HUES6 (cell line): ENCODE measurements at regions not wholly inside any gene's neighbourhood (a gene's known extent, or its start where the extent isn't known, plus 50 kb on each side); places are given as distances from the start of the nearest gene placed in this dataset.
"Not testable (repeated sequence)": the region's sequence is repeated elsewhere in the genome, so short reads cannot be mapped to it uniquely, and the experiment has no call there.

Experiments used
- H3K27ac ChIP-seq: 2 replicates; pipeline ENCODE4 v1.7.0; 2013; ENCODE audit warnings: low read depth, mild to moderate bottlenecking, low read length, inconsistent platforms
- H3K27me3 ChIP-seq: 2 replicates; pipeline ENCODE4 v1.6.1; 2013; ENCODE audit warnings: low read length; ENCODE audit not compliant: control insufficient read depth, insufficient read depth
- H3K36me3 ChIP-seq: 2 replicates; pipeline ENCODE4 v1.6.1; 2013; ENCODE audit warnings: low read length; ENCODE audit not compliant: control insufficient read depth, insufficient read depth
- H3K4me1 ChIP-seq: 2 replicates; pipeline ENCODE4 v1.6.1; 2013; ENCODE audit warnings: low read length; ENCODE audit not compliant: control insufficient read depth, insufficient read depth
- H3K4me3 ChIP-seq: 2 replicates; pipeline ENCODE4 v1.5.1; 2013; ENCODE audit warnings: low read depth, low read length
- H3K9ac ChIP-seq: one replicate; pipeline ENCODE4 v1.6.1; 2013; ENCODE audit warnings: mild to moderate bottlenecking, low read length
- H3K9me3 ChIP-seq: 2 replicates; pipeline ENCODE4 v1.6.1; 2013; ENCODE audit warnings: low read depth, low read length; ENCODE audit not compliant: control insufficient read depth, insufficient read depth

DNA sequence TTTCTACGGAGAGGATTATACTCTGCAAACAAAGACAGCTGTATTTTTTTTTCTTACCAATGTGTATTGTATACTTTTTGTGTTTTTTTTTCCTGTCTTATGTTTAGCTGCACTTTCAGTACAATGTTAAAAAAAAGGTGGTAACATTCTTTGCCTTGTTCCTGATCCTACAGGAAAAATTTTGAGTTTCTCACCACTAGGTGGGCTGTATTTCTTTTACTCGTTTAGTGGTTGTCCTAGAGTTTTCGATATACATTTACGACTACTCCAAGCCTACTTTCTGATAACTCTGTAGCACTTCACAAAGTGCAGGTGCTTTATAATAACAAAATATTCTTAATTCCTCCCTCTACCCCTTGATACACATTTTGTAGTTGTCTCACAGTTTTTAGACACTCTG lies 652.2 kb downstream of the UQCRFS1 start:
- Histone ChIP-seq H3K4me1 (no peaks in the 10 kb centered on the region), H3K27me3 (no peaks in the 10 kb centered on the region), H3K36me3 (no peaks in the 10 kb centered on the region)

GRCh38 chr19:28558783-28559182 lies 654.2 kb downstream of the UQCRFS1 start:
- Histone ChIP-seq H3K4me1 (no peaks in the 10 kb centered on the region), H3K4me3 (no peak overlapping the region), H3K36me3 (no peaks in the 10 kb centered on the region), H3K27me3 (no peaks in the 10 kb centered on the region), H3K27ac (no peak overlapping the region), H3K9ac (no peak overlapping the region), H3K9me3 (0 out of 2 replicates have a peak, but pooled peaks cover 7% of the 10 kb centered on the region)

More for the DNA sequence above, 652.2 kb downstream of the UQCRFS1 start:
- Histone ChIP-seq H3K27ac (no peak overlapping the region), H3K9ac (no peak overlapping the region), H3K9me3 (0 out of 2 replicates have a peak, but pooled peaks cover 7% of the 10 kb centered on the region), H3K4me3 (no peak overlapping the region)

- H3K27ac ChIP-seq: no peak overlapping the region
- H3K4me3 ChIP-seq: no peak overlapping the region
- no peaks in the 10 kb centered on the region for H3K27me3 ChIP-seq
- no peaks in the 10 kb centered on the region for H3K36me3 ChIP-seq
- no peak overlapping the region for H3K9ac ChIP-seq
- H3K4me1 ChIP-seq: no peaks in the 10 kb centered on the region
- no peaks in the 10 kb centered on the region for H3K9me3 ChIP-seq
Observed at GRCh38 chr19:28556371-28556770, 656.6 kb downstream of the UQCRFS1 start.

GRCh38 chr19:28555317-28555716 lies 657.6 kb downstream of the UQCRFS1 start:
- H3K4me1 ChIP-seq: no peaks in the 10 kb centered on the region
- no peak overlapping the region for H3K9ac ChIP-seq
- no peaks in the 10 kb centered on the region for H3K36me3 ChIP-seq
- no peaks in the 10 kb centered on the region for H3K27me3 ChIP-seq
- H3K27ac ChIP-seq: no peak overlapping the region
- no peak overlapping the region for H3K4me3 ChIP-seq
- H3K9me3 ChIP-seq: no peaks in the 10 kb centered on the region

- H3K27ac ChIP-seq: no peak overlapping the region
- H3K4me3 ChIP-seq: no peak overlapping the region
- no peaks in the 10 kb centered on the region for H3K36me3 ChIP-seq
- no peaks in the 10 kb centered on the region for H3K9me3 ChIP-seq
- H3K27me3 ChIP-seq: no peaks in the 10 kb centered on the region
- no peaks in the 10 kb centered on the region for H3K4me1 ChIP-seq
- H3K9ac ChIP-seq: no peak overlapping the region
Observed at GRCh38 chr19:28554321-28555091, 658.4 kb downstream of the UQCRFS1 start.

DNA sequence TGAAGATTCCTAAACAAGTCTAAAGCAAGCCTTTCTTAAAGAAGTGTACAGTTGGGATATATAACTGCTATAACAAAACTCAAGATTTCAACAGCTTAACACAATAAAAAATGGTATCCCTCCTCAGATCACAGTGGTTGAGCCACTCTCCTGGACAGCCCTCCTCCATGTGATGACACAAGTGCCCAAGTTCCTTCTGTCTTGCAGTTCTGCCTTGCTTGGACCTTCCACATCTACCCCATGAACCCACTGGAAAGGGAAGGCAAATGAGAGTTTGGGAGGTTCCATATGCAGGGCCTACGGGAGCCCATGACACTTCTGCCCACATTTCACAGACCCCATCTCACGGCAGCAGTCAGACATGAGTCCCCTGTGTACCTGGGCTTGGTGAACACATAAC lies 659.2 kb downstream of the UQCRFS1 start:
- Histone ChIP-seq H3K27me3 (no peaks in the 10 kb centered on the region), H3K9ac (no peak overlapping the region), H3K9me3 (no peaks in the 10 kb centered on the region), H3K27ac (no peak overlapping the region), H3K4me3 (no peak overlapping the region), H3K4me1 (no peaks in the 10 kb centered on the region), H3K36me3 (no peaks in the 10 kb centered on the region)

- H3K4me3 ChIP-seq: no peak overlapping the region
- no peak overlapping the region for H3K9ac ChIP-seq
- no peaks in the 10 kb centered on the region for H3K27me3 ChIP-seq
- H3K9me3 ChIP-seq: no peaks in the 10 kb centered on the region
- H3K27ac ChIP-seq: no peak overlapping the region
- no peaks in the 10 kb centered on the region for H3K4me1 ChIP-seq
- H3K36me3 ChIP-seq: no peaks in the 10 kb centered on the region
Observed at GRCh38 chr19:28553005-28553404, 659.9 kb downstream of the UQCRFS1 start.

DNA sequence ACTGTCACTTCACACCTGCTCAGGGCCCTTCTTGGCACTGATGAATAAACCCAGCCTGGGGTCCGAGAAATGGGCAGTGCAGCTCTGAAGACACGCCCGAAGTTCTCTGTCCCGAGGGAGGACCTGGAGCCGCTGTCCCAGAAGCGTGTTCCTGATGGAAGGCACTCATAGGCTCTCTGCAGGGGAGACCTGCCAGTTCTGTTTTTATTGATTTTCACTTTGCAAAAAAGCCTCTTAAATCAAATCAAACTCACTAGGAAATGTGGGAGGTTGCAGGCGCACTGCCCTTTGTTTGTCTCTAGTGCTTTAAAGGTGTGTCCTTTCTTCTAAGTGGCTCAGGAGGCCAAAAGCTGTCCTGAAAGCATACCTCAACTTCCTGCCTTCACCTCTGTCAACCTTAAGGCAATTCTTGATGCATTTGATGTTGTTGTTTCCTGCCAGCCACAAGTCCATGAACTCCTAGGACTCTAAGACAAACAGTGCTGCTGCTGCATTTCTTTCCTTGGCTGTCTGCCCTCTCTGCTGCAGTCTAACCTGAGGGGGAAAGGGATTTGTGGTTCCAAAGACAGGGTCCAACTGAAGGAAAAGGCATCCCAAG lies 663.2 kb downstream of the UQCRFS1 start:
- no peaks in the 10 kb centered on the region for H3K9me3 ChIP-seq
- H3K36me3 ChIP-seq: no peaks in the 10 kb centered on the region
- H3K27me3 ChIP-seq: no peaks in the 10 kb centered on the region
- no peak overlapping the region for H3K4me3 ChIP-seq
- no peaks in the 10 kb centered on the region for H3K4me1 ChIP-seq
- H3K27ac ChIP-seq: no peak overlapping the region
- no peak overlapping the region for H3K9ac ChIP-seq

GRCh38 chr19:28546148-28546685 lies 666.7 kb downstream of the UQCRFS1 start:
- no peak overlapping the region for H3K9ac ChIP-seq
- H3K4me1 ChIP-seq: no peaks in the 10 kb centered on the region
- H3K36me3 ChIP-seq: no peaks in the 10 kb centered on the region
- H3K27ac ChIP-seq: no peak overlapping the region
- H3K27me3 ChIP-seq: no peaks in the 10 kb centered on the region
- H3K4me3 ChIP-seq: no peak overlapping the region
- H3K9me3 ChIP-seq: no peaks in the 10 kb centered on the region

DNA sequence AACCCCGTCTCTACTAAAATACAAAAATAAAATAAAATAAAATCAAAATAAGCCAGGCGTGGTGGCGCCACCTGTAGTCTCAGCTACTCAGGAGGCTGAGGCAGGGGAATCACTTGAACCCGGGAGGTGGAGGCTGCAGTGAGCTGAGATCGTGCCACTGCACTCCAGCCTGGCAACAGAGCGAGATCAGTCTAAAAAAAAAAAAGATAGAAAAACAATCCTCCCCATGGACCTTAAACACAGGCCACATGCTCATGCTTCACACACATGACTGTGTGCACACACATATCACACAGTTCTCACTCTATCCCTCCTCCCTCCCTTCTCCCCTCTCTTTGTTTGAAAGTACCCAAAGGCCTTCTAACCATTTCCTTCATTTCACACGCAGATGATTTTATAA lies 667.6 kb downstream of the UQCRFS1 start:
- not testable (repeated sequence) for H3K9me3 ChIP-seq, H3K9ac ChIP-seq, H3K4me1 ChIP-seq, H3K27ac ChIP-seq, H3K4me3 ChIP-seq, H3K36me3 ChIP-seq, H3K27me3 ChIP-seq

DNA sequence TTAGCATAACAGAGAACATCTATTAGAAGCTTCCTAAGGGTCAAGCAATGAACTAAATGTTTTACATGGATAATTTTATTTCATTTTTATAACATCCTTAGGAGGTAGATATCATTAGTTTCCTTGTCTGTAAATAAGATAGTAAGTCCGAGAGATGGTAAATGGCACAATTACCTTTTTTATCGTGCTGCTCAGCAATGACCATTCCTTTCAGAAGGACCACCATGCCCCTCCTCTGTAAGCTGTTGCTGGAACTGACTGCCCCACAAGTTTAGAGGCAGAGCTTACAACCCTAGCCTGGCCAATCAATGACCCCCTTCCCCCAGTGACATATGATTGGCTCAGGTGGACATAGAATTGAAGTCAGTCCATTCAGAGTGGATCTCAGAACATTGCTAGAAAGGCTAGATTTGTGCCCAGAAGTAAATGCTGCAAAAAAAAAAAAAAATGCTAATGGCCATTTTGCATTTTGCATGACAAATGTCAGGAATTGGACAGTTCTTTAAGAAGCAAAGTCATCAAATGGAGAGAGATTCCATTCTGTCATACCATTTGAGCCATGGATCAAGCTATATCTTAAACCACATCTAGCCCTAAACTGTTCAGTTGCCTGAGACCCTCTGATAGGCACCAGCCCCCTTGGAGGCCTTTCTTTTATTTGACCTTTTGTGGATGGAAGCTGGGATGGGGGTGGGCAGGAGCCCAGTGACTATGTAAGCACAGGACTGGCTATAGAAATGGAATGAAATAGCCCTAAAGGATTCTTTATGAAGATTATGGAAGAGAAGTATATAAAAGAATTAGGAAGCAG lies 668.3 kb downstream of the UQCRFS1 start:
- no peak overlapping the region for H3K4me3 ChIP-seq
- H3K27ac ChIP-seq: no peak overlapping the region
- H3K9ac ChIP-seq: no peak overlapping the region
- no peaks in the 10 kb centered on the region for H3K36me3 ChIP-seq
- H3K27me3 ChIP-seq: no peaks in the 10 kb centered on the region
- H3K9me3 ChIP-seq: no peaks in the 10 kb centered on the region
- H3K4me1 ChIP-seq: no peaks in the 10 kb centered on the region
